Gastrocnemius medialis (tissue), 4 donors: ENCODE measurements at regions not wholly inside any gene's neighbourhood (a gene's known extent, or its start where the extent isn't known, plus 50 kb on each side); places are given as distances from the start of the nearest gene placed in this dataset.
"Not testable (repeated sequence)": the region's sequence is repeated elsewhere in the genome, so short reads cannot be mapped to it uniquely, and the experiment has no call there.

ENCODE experiments used
- ATAC-seq, 2 donors: fragments of 150-250 bp; one replicate each; pipeline ENCODE4 v1.9.1; 2016
- DNase-seq, 2 donors: peaks; one replicate each; pipeline ENCODE4 v3.0.0-alpha.2; 2019
- H3K27ac ChIP-seq, 4 donors: fragments of 200-600 bp; sonication (generic); 1 replicate in 1 of 4; 2 replicates in 3 of 4; pipeline ENCODE4 v1.5.1; 2016 to 2018; ENCODE audit warnings: mild to moderate bottlenecking in 2 of 4, moderate library complexity in 1 of 4
- H3K27me3 ChIP-seq, 3 donors: fragments of 200-600 bp; sonication (generic) in 2 of 3; 1 replicate in 1 of 3; 2 replicates in 2 of 3; pipeline versions ENCODE4 v1.5.1 to v1.6.0; 2016 to 2019; ENCODE audit warnings: mild to moderate bottlenecking in 1 of 3, moderate library complexity in 1 of 3
- H3K36me3 ChIP-seq, 2 donors: fragments of 200-600 bp; sonication (generic) in 1 of 2; one replicate each; pipeline ENCODE4 v1.5.1; 2017 to 2018
- H3K4me1 ChIP-seq, 2 donors: fragments of 200-600 bp; sonication (generic) in 1 of 2; one replicate each; pipeline ENCODE4 v1.5.1; 2016 to 2017; ENCODE audit warnings: mild to moderate bottlenecking in 2 of 2
- H3K4me3 ChIP-seq, 4 donors: fragments of 200-600 bp; sonication (generic) in 3 of 4; 1 replicate in 1 of 4; 2 replicates in 3 of 4; pipeline ENCODE4 v1.5.1; 2016 to 2019; ENCODE audit warnings: mild to moderate bottlenecking in 2 of 4
- H3K9me3 ChIP-seq, 3 donors: fragments of 200-600 bp; sonication (generic) in 2 of 3; 1 replicate in 1 of 3; 2 replicates in 2 of 3; pipeline ENCODE4 v1.5.1; 2016 to 2019
- POLR2A ChIP-seq, 2 donors: fragments of 450-650 bp; IDR thresholded peaks; one replicate each; pipeline ENCODE4 v1.6.1; 2017; ENCODE audit warnings: antibody characterized with exemption in 2 of 2, mild to moderate bottlenecking in 2 of 2, moderate library complexity in 2 of 2
- in situ Hi-C, 4 donors: fragments of 200-750 bp; cut with MboI; loops; one replicate each; pipeline versions ENCODE4 v1.15.0 to v1.8.0; 2017; ENCODE audit warnings: low sequenced_read_pairs in 4 of 4
- intact Hi-C: fragments of 100-400 bp; cut with DNase I; formaldehyde crosslinking; loops from one replicate; pipeline ENCODE4 v1.15.1; 2023; ENCODE audit warnings: low total_unique reads
- TF ChIP-seq, protein P1 (sequence below), 5 experiments: fragments of 450-650 bp in 3 of 5; fragments of 200-600 bp in 2 of 5; sonication (generic) in 2 of 5; IDR thresholded peaks in 4 of 5; conservative IDR thresholded peaks in 1 of 5; 1 replicate in 4 of 5; 2 replicates in 1 of 5; pipeline ENCODE4 v1.5.1; 2016 to 2019; ENCODE audit warnings: antibody characterized with exemption in 5 of 5, mild to moderate bottlenecking in 3 of 5, moderate library complexity in 3 of 5

DNA sequence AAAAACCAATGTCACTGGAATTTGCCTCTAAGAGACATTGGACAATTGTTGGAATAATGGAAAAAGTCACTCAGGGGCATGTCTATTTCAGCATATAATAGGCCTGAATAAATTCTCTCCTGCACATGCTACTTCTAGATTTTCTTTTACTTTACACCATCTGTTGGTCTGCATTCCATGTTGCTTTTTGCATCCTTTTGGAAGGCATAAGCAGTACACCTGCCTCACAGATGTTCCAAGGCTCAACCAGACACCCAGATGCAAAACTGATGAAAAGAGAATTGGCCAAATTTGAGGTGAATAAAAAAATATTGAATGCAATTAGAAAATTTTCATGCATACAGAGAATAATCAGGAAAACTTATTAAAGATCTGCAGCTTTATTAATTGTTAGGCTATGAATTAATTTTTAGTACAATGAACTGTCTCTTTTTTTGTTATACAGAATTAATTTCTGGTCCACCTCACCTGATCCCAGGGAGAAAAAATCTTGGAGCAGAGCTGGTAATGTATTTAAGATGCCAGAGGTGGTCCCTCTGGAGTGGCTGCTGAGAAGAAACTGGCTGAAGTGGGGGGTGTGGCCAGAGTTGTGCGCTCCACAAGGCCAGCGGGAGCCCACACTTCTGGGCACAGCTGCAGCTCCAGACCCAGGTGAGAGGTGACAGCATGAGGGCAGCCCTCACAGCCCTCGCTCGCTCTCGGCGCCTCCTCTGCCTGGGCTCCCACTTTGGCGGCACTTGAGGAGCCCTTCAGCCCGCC, 778.6 kb downstream of the CDH11 start:
- Histone ChIP-seq H3K36me3 (no peaks in the 10 kb centered on the region), H3K4me3 (no peak overlapping the region), H3K27ac (no peak overlapping the region), H3K27me3 (no peaks in the 10 kb centered on the region), H3K4me1 (no peaks in the 10 kb centered on the region), H3K9me3 (no peaks in the 10 kb centered on the region)
- intact Hi-C loops (no loop called here), in situ Hi-C loops (no loop called here)
- TF ChIP-seq, protein P1, sequence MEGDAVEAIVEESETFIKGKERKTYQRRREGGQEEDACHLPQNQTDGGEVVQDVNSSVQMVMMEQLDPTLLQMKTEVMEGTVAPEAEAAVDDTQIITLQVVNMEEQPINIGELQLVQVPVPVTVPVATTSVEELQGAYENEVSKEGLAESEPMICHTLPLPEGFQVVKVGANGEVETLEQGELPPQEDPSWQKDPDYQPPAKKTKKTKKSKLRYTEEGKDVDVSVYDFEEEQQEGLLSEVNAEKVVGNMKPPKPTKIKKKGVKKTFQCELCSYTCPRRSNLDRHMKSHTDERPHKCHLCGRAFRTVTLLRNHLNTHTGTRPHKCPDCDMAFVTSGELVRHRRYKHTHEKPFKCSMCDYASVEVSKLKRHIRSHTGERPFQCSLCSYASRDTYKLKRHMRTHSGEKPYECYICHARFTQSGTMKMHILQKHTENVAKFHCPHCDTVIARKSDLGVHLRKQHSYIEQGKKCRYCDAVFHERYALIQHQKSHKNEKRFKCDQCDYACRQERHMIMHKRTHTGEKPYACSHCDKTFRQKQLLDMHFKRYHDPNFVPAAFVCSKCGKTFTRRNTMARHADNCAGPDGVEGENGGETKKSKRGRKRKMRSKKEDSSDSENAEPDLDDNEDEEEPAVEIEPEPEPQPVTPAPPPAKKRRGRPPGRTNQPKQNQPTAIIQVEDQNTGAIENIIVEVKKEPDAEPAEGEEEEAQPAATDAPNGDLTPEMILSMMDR (IDR thresholded peaks at IDR 0.05 in 4 of 5, conservative IDR thresholded peaks at IDR 0.05 in 1 of 5) = no peak
- no peak for TF ChIP-seq POLR2A (IDR thresholded peaks at IDR 0.05)
- ATAC-seq = no peak
- no peak for DNase-seq

DNA sequence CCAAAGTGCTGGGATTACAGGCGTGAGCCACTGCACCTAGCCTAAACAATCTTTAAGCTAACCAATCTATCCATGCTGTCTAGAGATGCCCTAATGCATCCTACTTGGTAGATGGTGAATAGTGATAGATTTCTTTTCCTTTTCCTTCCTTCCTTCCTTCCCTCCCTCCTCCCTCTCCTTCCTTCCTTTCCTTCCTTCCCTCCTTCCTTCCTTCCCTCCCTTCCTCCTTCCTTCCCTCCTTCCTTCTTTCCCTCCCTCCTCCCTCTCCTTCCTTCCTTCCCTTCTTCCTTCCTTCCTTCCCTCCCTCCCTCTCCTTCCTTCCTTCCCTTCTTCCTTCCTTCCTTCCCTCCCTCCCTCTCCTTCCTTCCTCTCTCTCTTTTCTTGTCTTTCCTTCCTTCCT, 780.5 kb downstream of the CDH11 start:
- intact Hi-C loops, ATAC-seq, in situ Hi-C loops, H3K27me3 ChIP-seq, H3K9me3 ChIP-seq, H3K4me1 ChIP-seq, DNase-seq, H3K4me3 ChIP-seq, H3K27ac ChIP-seq, H3K36me3 ChIP-seq: not testable (repeated sequence)

DNA sequence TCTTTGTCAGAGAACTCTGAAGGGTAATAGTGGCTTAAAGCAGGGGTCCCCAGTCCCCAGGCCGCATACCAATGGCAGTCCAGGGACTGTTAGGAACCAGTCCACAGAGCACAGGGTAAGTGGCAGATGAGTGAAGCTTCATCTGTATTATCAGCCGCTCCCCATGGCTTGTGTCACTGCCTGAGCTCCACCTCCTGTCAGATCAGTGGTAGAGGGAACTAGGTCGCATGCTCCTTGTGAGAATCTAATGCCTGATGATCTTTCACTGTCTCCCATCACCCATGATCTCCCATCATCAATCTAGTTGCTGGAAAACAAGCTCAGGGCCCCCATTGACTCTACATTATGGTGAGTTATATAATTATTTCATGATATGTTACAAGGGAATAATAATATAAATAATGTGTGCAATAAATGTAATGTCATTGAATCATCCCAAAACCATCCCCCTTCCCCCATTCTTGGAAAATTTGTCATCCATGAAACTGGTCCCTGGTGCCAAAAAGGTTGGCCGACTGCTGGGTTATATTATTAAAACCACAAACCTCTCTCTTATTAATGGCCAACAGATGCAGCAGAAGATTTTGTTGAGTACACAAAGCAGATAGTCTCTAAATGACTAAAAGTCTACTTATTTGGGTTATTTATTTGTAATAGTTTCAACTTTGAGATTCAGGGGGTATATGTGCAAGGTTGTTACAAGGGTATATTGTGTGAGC, 782.7 kb downstream of the CDH11 start:
- DNase-seq = no peak
- no peaks in the 10 kb centered on the region for H3K27me3 ChIP-seq
- in situ Hi-C loops = no loop called here

DNA sequence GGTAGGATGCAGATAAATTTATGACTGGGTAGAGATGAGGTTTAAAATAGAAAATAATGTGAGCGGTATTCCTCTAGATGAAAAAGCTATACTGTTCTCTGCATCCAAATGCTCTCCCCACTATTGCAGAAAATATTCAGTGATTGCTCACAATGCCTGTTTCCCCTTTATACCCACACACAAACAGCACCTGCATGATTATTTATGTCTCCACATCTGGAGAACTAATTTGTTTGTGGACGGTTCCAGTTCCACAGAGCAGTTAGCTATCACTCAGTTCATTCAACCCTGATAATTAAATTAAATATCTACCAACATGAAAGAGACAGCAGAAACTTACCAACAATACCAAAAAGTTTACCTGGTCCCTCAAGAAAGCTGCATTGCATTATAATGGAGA, 800.0 kb downstream of the CDH11 start:
- no peaks in the 10 kb centered on the region for H3K27me3 ChIP-seq
- TF ChIP-seq POLR2A (IDR thresholded peaks at IDR 0.05) = no peak
- TF ChIP-seq, protein P1 (IDR thresholded peaks at IDR 0.05 in 4 of 5, conservative IDR thresholded peaks at IDR 0.05 in 1 of 5) = no peak
- H3K9me3 ChIP-seq = no peaks in the 10 kb centered on the region
- intact Hi-C loops (no loop called here), in situ Hi-C loops (no loop called here)
- H3K4me3 ChIP-seq = no peak overlapping the region
- no peaks in the 10 kb centered on the region for H3K36me3 ChIP-seq
- DNase-seq (no peak), ATAC-seq (no peak)
- H3K27ac ChIP-seq = no peak overlapping the region
- no peaks in the 10 kb centered on the region for H3K4me1 ChIP-seq

More for the DNA sequence above, 782.7 kb downstream of the CDH11 start:
- no peak overlapping the region for H3K4me3 ChIP-seq
- no peaks in the 10 kb centered on the region for H3K9me3 ChIP-seq
- no peak overlapping the region for H3K27ac ChIP-seq
- H3K4me1 ChIP-seq = no peaks in the 10 kb centered on the region
- intact Hi-C loops = no loop called here
- TF ChIP-seq POLR2A (IDR thresholded peaks at IDR 0.05) = no peak
- TF ChIP-seq, protein P1 (IDR thresholded peaks at IDR 0.05 in 4 of 5, conservative IDR thresholded peaks at IDR 0.05 in 1 of 5) = no peak
- H3K36me3 ChIP-seq = no peaks in the 10 kb centered on the region
- no peak for ATAC-seq

DNA sequence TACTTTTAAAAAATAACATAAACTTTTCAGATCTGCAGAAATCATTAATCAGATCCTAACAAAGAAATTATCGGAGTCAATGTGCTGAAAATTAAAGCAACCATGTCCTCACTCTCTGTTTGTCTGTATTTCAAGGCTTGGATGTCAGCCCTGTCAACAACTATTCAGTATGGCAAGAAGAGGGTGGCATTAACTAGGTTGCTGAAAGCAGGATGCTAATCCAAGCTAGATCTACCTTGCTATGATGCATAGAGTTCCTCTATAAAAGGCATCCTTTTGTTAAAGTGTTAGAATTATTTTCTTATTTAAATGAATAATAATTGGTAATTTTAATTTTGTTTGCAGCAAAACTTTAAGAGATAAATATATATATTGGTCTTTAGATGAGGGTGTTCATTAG, 800.8 kb downstream of the CDH11 start:
- Histone ChIP-seq H3K9me3 (no peaks in the 10 kb centered on the region), H3K36me3 (no peaks in the 10 kb centered on the region), H3K4me3 (no peak overlapping the region), H3K4me1 (no peaks in the 10 kb centered on the region), H3K27ac (no peak overlapping the region), H3K27me3 (no peaks in the 10 kb centered on the region)
- DNase-seq (no peak), ATAC-seq (no peak)
- intact Hi-C loops (no loop called here), in situ Hi-C loops (no loop called here)
- no peak for TF ChIP-seq POLR2A (IDR thresholded peaks at IDR 0.05)
- TF ChIP-seq, protein P1 (IDR thresholded peaks at IDR 0.05 in 4 of 5, conservative IDR thresholded peaks at IDR 0.05 in 1 of 5) = no peak
